NCI-H2029 treated with DMSO at 0.1 percent for 48 hours (cell line): ENCODE measurements at regions not wholly inside any gene's neighbourhood (a gene's known extent, or its start where the extent isn't known, plus 50 kb on each side); places are given as distances from the start of the nearest gene placed in this dataset.

Experiments used
- DNase-seq: peaks from one replicate; lab custom pipeline; 2025; lab: John Stamatoyannopoulos, UW

DNA sequence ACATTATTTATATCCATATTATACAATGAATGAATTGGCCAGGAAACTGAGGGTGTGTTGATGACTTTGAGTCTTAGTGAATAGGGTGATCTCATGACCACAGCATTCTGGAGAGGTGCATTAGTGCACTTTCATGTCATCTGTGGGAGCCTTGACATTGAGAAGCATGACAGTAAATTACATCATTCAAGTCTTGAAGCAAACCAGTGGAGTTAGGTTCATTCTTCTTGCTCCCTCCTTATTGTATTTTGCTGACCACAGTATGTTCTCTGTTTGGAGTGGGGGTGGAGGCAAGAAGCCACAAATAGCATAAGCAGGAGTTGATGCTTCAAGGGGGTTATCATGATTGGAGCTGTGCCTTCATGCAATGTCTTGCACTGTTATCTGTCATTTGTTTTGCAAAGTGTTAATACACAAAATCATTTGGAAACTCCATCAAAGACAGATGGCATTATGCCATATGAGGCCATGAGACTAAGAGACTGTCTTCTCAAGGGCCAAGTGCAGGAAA is 680.2 kb downstream of the NYAP2 start:
- no peak for DNase-seq

DNA sequence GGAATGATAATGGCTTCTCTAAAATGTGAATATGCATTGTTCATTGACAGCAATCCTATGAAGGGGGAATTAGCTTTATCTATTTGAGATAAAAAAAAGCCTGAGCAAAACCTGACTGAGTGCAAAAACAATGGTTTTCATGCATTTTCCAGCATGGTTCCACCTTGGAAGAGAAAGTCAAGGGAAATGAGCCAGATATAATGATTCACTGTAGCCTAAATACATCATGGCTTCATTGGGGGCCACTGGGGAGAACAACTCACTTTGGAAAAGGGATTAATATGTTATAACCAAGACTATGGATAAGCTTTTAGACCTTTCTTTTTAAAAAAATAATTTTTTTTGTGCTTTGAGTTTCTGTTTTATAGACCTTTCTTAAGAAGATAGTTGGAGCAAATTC is 679.7 kb downstream of the NYAP2 start:
- no peak for DNase-seq

DNA sequence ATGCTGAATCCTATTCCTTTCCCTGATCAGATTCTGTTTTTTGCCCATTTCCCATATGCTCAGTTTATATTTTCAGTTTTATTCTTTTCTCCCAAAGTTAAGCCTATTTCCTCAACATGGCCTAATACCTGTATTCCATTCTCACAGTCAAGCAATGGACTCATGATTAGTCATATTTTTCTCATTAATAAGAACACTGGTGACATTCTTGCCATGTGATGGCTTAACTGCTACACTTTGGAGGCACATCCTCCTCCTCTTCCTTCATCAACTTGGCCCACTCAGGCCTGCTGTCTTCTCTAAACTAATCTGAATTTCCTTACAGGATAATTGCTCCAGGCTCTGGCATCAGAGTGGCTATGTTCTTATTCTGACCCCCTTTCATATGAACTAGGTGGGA is 679.2 kb downstream of the NYAP2 start:
- DNase-seq: no peak

DNA sequence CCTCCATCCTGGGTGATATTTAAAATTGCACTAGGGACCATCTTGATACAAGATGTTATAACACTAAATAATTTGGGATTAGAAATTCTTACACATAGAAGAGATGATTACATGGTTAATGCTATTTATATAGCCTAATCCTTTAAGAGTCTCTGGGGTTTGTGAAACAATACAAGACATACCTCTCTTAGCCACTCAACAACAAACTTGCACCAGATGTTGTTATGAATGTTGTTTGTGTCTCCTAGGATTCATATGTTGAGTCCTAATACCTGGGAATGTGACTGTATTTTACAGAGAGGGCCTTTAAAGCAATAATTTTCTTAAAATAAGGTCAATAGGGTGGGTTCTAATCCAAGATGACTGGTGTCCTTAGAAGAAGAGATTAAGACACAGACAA is 678.3 kb downstream of the NYAP2 start:
- DNase-seq: no peak

DNA sequence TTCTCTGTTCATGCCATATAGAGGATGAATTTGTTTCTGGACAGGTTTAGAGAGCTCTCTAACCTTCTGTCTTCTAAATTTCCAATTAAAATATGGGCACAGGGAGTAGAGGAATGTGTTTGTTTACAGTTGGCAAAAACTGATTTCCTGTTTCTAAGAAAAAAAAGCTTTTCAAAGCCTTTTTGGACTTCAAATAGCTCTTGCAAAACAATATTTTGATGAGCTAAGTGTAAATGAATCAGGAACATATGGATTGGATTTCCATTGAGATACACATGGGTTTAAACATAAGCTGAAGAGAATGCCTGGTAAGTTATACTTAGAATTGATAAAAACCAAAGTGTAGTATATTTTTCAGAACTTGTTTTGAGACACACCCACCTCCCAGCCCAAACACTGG is 677.5 kb downstream of the NYAP2 start:
- no peak for DNase-seq

DNA sequence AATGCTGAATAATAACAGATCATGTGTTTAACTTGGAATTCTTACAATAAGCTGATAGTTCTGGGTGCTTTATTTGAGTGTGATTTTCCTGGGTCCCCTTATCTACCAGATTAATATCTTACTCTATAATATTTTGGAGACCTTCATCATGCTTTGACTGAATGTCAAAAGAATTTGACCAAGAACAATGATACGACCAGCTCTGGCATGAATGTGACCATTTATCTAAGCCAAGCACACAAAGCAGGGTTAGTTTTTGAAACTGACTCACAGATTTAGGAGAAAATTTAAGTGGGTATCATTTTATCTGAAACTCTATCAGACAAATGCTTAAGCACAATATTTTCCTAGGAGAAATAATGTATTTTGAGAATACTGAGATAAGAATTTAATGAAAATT is 677.0 kb downstream of the NYAP2 start:
- no peak for DNase-seq

DNA sequence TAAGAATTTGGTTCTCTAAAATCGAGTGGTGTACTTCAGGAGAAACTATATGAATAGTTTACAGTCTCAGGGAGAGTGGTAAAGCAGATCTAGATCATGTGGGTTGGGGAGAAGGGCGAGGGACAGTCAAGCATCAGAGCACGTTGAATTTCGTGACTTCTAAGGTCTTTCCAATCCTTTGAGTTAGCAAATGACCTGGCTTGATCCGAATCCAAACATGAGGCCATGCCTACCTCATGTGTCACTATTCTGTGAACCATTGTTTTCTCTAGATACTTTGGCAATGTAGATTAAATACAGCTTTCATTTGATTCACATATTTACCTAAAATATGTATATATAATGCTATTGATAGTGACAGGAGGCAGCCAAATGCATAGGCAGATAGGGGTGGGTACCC is 674.9 kb downstream of the NYAP2 start:
- no peak for DNase-seq

DNA sequence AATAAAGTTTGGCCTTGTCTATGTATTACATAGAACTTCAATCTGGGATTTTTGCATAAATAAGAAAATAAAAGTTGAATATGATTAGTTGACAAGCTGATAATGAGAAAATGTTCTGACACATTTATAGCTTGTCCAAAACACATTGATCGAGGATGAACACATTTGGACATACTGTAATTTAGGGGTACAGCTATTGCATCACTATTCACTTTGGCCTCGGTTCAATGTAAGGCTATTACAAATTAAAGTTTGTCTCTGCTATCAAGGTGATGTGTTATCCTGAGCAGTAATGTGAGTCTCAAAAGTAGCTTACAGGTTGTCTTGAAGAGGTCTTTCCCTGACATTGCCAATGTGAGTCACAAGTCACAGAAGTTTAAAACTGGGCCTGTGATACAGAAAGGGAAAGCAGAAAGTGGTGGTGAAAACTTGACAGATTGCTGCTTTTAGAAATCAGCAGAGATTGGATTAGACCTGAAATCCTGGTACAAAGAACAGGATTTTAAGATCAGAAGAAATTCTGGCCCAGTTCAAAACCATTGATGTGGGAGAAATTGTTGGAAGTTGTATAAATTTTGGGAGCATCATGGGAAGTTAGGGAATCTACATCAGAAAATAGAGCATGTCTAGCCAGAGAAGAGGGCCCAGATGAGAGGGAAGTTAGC is 674.1 kb downstream of the NYAP2 start:
- no peak for DNase-seq

DNA sequence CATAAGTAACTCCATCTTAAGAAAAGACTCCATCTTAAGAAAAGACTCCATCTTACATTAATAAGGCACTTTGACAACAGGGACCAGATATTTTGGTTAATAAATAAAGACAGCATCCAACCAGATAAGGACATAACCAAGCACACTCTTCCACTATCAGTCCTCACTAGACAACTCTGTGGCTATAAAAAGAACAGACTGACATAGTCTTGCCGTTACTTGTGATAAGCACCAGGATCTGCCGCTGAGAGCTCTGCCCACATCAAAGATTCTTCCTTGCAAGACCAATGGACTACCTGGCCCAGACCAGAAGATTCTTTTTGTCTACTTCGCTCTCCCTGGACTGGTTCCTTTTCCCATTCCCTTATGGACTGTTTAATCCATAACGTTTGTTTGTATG is 667.4 kb downstream of the NYAP2 start:
- DNase-seq: no peak

DNA sequence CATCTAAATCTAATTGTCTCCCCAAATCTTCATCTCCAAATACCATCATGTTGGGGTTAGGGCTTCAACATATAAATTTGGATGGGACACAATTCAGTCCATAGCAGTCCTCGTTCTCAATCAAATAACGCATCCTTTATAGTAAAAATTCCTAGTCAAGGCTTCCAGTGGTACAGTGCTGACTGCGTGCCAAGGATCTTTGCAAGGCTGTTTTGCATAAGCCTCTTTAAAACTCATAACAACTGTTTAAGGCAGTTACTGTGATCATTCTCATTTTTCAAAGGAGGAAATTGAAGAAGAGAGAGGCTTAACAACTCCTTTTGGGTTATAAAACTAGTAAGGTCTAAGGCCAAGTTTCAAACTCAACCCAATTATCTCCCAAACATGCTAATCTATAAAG is 666.9 kb downstream of the NYAP2 start:
- DNase-seq: no peak

DNA sequence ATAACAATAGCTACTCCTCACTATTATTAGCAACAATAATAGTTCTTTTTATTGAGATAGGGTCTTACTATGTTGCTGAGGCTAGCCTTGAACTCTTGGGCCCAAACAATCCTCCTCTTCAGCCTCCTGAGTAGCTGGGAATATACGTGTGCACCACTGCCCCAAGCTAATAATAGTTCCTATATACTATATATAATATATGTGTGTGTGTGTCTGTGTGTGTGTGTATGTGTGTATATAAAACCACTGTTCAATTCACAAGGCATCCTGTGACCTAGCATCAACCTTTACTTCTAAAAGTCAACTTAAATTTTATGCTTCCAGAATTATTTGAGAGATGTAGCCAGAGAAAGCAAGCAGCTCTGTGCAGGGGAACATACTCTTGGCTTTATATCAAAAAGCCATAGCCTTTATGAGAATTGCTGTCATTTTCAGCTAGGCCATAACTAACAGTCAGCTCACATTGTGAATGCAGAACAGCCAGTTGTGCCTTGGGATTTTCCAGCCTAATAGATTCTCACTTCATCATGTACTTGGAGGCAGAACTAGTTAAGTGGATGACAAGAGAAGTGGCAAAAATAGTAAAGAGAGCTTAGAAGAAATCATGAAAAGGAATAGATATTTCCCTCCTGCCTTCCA is 665.5 kb downstream of the NYAP2 start:
- DNase-seq: no peak

DNA sequence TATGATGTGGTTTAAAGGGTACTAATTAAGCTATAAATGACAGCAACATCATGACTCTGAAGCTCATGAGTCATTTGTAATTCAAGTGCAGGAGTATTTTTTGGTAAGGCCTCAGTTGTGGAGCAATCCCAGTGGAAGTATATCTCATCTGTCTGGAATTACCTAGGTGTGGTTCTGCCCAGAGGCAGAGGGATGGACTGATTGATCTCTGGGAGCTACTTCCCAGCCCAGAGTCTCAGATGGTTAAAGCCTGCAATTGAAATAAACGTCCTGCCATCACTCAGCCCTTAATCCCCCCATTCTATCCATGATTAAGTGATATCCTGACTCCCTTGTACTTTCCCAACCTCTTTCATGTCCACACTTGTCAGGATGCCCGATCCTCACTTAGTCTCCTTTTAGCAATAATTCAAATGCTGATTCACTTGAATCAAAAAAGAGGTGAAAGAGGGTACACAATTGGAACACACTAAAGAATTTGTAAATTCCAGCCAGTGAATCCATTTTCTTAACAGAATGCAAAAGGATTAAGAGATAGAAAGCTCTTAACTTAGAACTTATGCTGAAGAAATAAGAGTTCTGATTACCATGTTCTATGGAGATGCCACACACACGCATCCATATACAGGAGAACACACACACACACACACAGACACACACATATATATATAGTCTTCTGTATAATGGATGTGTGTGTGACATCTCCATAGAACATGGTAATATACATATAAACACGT is 664.4 kb downstream of the NYAP2 start:
- DNase-seq: no peak

DNA sequence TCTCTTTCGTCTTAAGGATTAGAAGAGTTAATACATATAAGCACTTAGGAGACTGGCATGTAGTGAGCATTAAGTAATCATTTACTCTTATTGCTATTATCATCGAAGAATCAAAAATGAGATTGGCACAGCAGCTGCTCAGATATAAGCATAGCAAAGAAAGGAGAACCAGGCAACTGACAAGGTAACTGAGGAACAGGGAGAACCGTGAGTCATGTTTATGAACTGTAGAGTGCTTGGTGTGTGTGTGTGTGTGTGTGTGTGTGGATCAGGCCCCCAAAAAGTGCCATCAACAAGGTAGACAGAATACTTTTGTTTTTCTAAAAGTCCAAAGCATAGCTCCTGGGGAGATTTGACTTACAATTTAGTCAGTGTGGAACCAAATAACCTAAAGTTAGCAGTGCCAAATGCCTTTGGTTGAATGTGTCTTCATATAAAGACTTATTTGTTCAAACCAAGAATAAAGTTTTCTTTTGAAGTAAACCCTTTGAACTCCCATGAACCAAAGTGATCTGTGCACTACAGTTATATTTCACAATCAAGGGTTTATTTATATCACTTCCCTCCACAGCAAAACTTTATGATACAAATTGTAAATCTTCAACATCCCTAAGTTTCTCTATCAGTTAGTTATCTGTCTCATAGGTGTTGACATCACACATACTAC is 660.6 kb downstream of the NYAP2 start:
- no peak for DNase-seq

DNA sequence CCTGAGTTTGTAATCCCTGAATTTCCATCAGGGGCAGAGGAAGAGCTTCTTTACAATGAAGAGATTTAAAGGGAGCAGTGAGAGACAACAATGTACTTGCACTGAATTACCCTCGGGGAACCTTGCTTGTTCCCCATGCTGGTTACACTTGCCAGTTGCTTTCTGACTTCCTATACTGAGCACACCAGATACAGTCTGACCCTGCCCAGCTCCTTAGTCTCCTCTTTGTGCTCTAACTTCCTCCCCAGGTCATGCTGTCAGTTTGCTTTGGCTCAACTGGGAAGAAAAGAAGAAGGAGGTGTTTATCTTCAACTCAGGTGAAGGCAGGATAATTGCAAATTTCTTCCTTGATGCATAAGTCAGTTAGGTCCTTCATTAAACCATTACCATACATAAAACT is 658.4 kb downstream of the NYAP2 start:
- DNase-seq: no peak

DNA sequence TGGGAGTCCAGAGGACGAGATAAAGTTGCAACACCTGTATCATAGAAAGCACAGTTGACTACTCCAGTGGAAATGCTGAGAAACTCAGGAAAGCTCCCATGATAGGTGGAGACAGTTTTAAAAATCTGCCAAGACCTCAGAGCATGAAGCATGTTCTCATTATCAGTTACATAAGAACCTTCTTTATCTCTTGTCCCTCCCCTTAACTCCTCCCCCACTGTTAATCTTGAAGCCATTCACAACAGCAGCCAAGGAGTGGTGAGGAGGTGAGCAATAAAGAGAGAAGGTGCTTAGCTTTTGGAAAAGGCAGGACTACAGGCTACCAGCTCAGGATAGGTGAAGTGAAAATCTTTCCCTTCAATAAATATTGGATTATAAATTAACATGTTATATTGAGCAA is 657.9 kb downstream of the NYAP2 start:
- DNase-seq: no peak

DNA sequence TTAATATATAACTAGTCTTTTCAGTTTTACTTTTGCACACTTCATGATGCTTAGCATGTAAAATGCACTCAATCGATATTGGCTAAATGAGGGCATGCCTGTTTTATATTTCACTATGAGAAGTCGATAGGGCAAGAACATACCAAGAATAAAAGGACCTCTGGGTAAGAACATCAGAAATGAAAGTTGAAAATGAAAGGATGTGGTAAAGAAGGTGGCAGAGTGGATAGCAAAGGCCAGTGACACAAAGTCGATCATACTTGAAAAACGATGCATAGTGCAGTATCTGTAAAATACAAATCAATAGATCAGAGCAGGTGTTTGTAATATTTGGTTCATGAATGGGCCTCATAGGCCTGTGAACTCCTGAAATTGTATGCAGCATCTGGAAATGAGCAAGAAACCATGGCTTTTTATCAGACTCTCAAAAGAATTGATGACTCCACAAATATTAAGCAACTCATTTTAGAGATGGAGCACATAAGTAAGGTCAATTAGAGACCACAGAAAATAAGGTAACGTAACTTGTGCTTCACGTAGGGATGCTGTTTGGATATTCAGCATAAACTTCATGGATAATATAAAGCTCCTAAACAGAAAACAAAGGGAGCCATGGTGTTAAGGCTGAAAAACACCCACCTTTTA is 653.4 kb downstream of the NYAP2 start:
- no peak for DNase-seq

DNA sequence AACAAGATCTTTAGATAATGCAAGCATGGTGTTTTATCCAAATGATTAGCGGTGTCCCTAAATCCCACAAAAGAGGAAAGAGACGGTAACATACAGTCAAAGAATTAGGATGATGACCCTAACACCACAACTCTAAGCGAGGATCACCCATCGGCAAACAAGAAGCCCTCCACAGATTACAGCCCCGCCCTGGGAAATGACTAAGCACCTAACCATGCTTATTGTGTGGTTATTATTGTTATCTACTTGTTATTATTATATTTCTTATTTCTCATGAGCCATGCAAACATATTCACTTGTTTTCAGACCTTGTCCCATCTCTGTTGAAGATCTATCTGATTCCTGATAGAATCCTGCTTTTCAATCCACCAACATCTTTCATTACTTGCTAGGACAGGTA is 651.3 kb downstream of the NYAP2 start:
- no peak for DNase-seq

DNA sequence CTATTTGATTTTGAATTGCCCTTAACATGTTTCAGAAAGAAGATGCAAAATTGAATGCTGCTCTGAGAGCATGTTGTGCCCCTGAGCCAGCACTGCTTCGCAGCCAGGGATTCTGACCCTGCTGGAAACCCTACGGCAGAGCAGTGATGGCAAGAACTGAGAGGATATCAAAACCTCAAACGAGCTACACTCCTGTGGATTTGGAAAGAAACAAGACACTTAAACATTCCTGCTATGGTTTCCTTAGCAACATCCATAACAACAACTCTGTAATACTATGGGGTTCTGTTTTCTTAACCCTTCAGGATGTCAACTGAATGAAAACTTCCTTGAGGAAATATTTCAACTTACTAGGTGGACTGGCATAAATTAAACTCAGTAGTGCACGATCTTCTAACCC is 649.1 kb downstream of the NYAP2 start:
- DNase-seq: no peak

DNA sequence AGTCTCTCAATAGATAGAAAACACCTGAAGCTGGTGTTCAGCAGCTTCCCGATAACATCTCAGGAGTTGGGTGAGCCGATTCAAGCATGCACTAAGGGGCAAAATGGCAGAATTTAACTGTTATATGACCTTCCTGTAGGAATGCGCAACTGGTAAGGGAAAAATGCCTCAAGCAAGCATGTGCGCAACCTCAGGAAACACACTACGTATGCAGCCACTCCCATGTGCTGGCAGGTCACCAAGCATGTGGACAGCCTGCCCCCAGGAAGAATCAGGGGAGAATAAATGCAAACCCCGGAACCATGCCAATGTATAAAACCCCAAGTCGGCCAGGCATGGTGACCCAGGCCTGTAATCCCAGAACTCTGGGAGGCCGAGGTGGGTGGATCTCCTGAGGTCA is 645.6 kb downstream of the NYAP2 start:
- DNase-seq: no peak

DNA sequence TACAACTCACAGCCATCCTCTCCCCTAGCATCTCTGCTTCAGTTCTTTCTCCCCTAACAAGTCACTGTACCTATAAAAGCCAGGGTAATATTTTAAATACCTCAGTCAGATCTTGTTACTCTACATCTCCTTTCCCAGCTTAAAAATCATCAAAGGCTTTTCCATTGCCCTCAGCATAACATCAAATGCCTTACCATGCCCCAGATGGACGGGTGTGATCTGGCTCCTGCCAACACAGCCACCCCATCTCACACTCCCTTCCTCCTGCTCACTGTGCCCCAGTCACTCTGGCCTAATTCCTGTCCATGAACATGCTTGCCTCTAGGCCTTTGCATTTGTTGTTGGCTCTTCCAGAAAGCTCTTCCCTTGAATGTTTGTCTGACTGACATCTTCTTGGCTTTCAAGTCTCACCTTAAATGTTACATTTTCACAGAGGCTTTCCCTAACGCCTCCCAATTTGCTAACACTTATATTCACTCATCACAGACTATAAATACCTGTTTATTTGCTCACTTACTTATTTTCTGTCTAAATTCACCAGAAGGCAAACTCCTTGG is 640.9 kb downstream of the NYAP2 start:
- no peak for DNase-seq

DNA sequence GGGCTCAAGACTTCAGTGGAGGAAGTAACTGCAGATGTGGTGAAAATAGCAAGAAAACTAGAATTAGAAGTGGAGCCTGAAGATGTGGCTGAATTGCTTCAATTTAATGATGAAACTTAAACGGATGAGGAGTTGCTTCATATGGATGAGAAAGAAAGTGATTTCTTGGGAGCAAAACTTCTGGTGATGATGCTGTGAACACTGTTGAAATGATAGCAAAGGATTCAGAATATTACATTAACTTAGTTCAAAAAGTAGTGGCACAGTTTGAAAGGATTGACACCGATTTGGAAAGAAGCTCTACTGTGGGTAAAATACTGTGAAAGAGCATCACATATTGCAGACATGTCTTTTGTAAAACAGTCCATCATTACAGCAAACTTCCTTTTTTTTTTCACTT is 638.0 kb downstream of the NYAP2 start:
- DNase-seq: no peak
